H9 (cell line): ENCODE measurements at regions not wholly inside any gene's neighbourhood (a gene's known extent, or its start where the extent isn't known, plus 50 kb on each side); places are given as distances from the start of the nearest gene placed in this dataset.

Experiments used
- DNase-seq: peaks from one replicate; pipeline ENCODE4 v3.0.0-alpha.2; 2017
- H2AFZ ChIP-seq: one replicate; pipeline ENCODE4 v1.6.1; 2013; ENCODE audit warnings: mild to moderate bottlenecking, low read length, control low read depth, moderate library complexity
- H2AK5ac ChIP-seq: 2 replicates; pipeline ENCODE4 v1.6.1; 2013; ENCODE audit warnings: low read length, control low read depth, mixed read lengths; ENCODE audit not compliant: insufficient read length
- H2BK120ac ChIP-seq: one replicate; pipeline ENCODE4 v1.6.1; 2013; ENCODE audit warnings: low read depth, mild to moderate bottlenecking, low read length, control low read depth, inconsistent platforms; ENCODE audit not compliant: poor library complexity, severe bottlenecking
- H2BK12ac ChIP-seq: 2 replicates; pipeline ENCODE4 v1.6.1; 2013; ENCODE audit warnings: low read length, control low read depth, mixed read lengths, low read depth; ENCODE audit not compliant: insufficient read length
- H2BK15ac ChIP-seq: 2 replicates; pipeline ENCODE4 v1.6.1; 2013; ENCODE audit warnings: low read depth, low read length, control low read depth
- H2BK20ac ChIP-seq: one replicate; pipeline ENCODE4 v1.6.1; 2013; ENCODE audit warnings: low read depth, mild to moderate bottlenecking, low read length, control low read depth, inconsistent platforms; ENCODE audit not compliant: poor library complexity, severe bottlenecking
- H2BK5ac ChIP-seq: 2 replicates; pipeline ENCODE4 v1.6.1; 2013; ENCODE audit warnings: low read length, control low read depth, mixed read lengths; ENCODE audit not compliant: insufficient read length
- H3K14ac ChIP-seq: 2 replicates; pipeline ENCODE4 v1.6.1; 2013; ENCODE audit warnings: low read length, control low read depth; ENCODE audit not compliant: insufficient read depth
- H3K18ac ChIP-seq: 2 replicates; pipeline ENCODE4 v1.6.1; 2013; ENCODE audit warnings: low read depth, mild to moderate bottlenecking, mixed read lengths, low read length, control low read depth; ENCODE audit not compliant: insufficient read length
- H3K23ac ChIP-seq: 2 replicates; pipeline ENCODE4 v1.6.1; 2013; ENCODE audit warnings: low read length, control low read depth, mixed read lengths, low read depth; ENCODE audit not compliant: insufficient read length
- H3K23me2 ChIP-seq: 2 replicates; pipeline ENCODE4 v1.6.1; 2013; ENCODE audit warnings: low read depth, mild to moderate bottlenecking, mixed read lengths, low read length, control low read depth; ENCODE audit not compliant: insufficient read length, poor library complexity, severe bottlenecking
- H3K27ac ChIP-seq: 2 replicates; pipeline ENCODE4 v1.5.1; 2013; ENCODE audit warnings: low read length, control low read depth, mixed read lengths, low read depth; ENCODE audit not compliant: insufficient read length
- H3K27me3 ChIP-seq: 2 replicates; pipeline ENCODE4 v1.6.1; 2013; ENCODE audit warnings: low read length, control low read depth, inconsistent platforms; ENCODE audit not compliant: insufficient read depth
- H3K4ac ChIP-seq: 2 replicates; pipeline ENCODE4 v1.6.1; 2013; ENCODE audit warnings: low read depth, mild to moderate bottlenecking, control low read depth, inconsistent platforms, low read length, moderate library complexity
- H3K4me1 ChIP-seq: 2 replicates; pipeline ENCODE4 v1.6.1; 2013; ENCODE audit warnings: low read length, control low read depth, inconsistent platforms; ENCODE audit not compliant: insufficient read depth
- H3K4me2 ChIP-seq: 2 replicates; pipeline ENCODE4 v1.6.1; 2013; ENCODE audit warnings: low read length, control low read depth, mixed read lengths; ENCODE audit not compliant: insufficient read length, insufficient read depth
- H3K56ac ChIP-seq: 2 replicates; pipeline ENCODE4 v1.6.1; 2013; ENCODE audit warnings: low read depth, mild to moderate bottlenecking, mixed read lengths, low read length, control low read depth; ENCODE audit not compliant: insufficient read length
- H3K79me1 ChIP-seq: 2 replicates; pipeline ENCODE4 v1.6.1; 2013; ENCODE audit warnings: low read depth, mild to moderate bottlenecking, moderate library complexity, low read length, control low read depth, inconsistent platforms; ENCODE audit not compliant: insufficient read depth, poor library complexity, severe bottlenecking
- H3K79me2 ChIP-seq: 2 replicates; pipeline ENCODE4 v1.6.1; 2013; ENCODE audit warnings: low read length, control low read depth, inconsistent platforms; ENCODE audit not compliant: insufficient read depth
- H3K9ac ChIP-seq: 2 replicates; pipeline ENCODE4 v1.6.1; 2013; ENCODE audit warnings: low read length, control low read depth, mixed read lengths; ENCODE audit not compliant: insufficient read length; ENCODE audit errors: extremely low read depth
- H3K9me3 ChIP-seq: one replicate; pipeline ENCODE4 v1.6.1; 2013; ENCODE audit warnings: low read depth, low read length, inconsistent platforms; ENCODE audit not compliant: control insufficient read depth
- H3T11ph ChIP-seq: one replicate; pipeline ENCODE4 v1.6.1; 2013; ENCODE audit warnings: mild to moderate bottlenecking, low read length, control low read depth, inconsistent platforms
- H4K20me1 ChIP-seq: one replicate; pipeline ENCODE4 v1.6.1; 2013; ENCODE audit not compliant: control insufficient read depth, insufficient read length, insufficient read depth
- H4K5ac ChIP-seq: 2 replicates; pipeline ENCODE4 v1.6.1; 2013; ENCODE audit warnings: low read depth, mild to moderate bottlenecking, mixed read lengths, low read length, control low read depth; ENCODE audit not compliant: insufficient read length
- H4K8ac ChIP-seq: replicated peaks from 2 replicates; pipeline ENCODE4 v1.6.1; 2013; ENCODE audit warnings: low read length, control low read depth, mixed read lengths, low read depth; ENCODE audit not compliant: insufficient read length
- H4K91ac ChIP-seq: 2 replicates; pipeline ENCODE4 v1.6.1; 2013; ENCODE audit warnings: low read depth, mild to moderate bottlenecking, moderate library complexity, mixed read lengths, low read length, control low read depth; ENCODE audit not compliant: insufficient read length
- H3K27ac Mint-ChIP-seq, 3 experiments: 2 replicates in 2 of 3; 3 replicates in 1 of 3; pipeline ENCODE4 v1.8.0; 2020 to 2021; ENCODE audit warnings: mixed read lengths in 3 of 3, mild to moderate bottlenecking in 1 of 3, moderate library complexity in 1 of 3
- H3K27me3 Mint-ChIP-seq: 2 replicates; pipeline ENCODE4 v1.8.0; 2021; ENCODE audit warnings: low read depth, mild to moderate bottlenecking, moderate library complexity, mixed read lengths
- H3K36me3 Mint-ChIP-seq, 3 experiments: 2 replicates in 2 of 3; 3 replicates in 1 of 3; pipeline ENCODE4 v1.8.0; 2020 to 2021; ENCODE audit warnings: low read depth in 3 of 3, mixed read lengths in 3 of 3; ENCODE audit not compliant: insufficient read depth in 1 of 3
- H3K4me1 Mint-ChIP-seq, 2 experiments: 2 replicates each; pipeline ENCODE4 v1.8.0; 2020; ENCODE audit warnings: mixed read lengths in 2 of 2
- H3K4me3 Mint-ChIP-seq, 2 experiments: 2 replicates in 1 of 2; 3 replicates in 1 of 2; pipeline ENCODE4 v1.8.0; 2020 to 2021; ENCODE audit warnings: mild to moderate bottlenecking in 2 of 2, mixed read lengths in 2 of 2, moderate library complexity in 1 of 2
- H3K9me3 Mint-ChIP-seq, 2 experiments: 2 replicates in 1 of 2; 3 replicates in 1 of 2; pipeline ENCODE4 v1.8.0; 2020; ENCODE audit warnings: mild to moderate bottlenecking in 2 of 2, mixed read lengths in 2 of 2, moderate library complexity in 1 of 2
- CTCF ChIP-seq: fragments of 200-600 bp; sonication (generic); conservative IDR thresholded peaks from 3 replicates; pipeline ENCODE4 v1.8.0; 2021; ENCODE audit warnings: antibody characterized with exemption, mild to moderate bottlenecking
- WGBS: extraction: QIAGEN DNeasy Blood & Tissue Kit; methylation state at CpG from one replicate; pipeline ENCODE4 v1.1.7; 2013; ENCODE audit warnings: missing lambda C conversion rate, low lambda C conversion rate, mixed read lengths; ENCODE audit not compliant: insufficient read length; ENCODE audit errors: extremely low coverage; 5-methylcytosine and 5-hydroxymethylcytosine counted together

GRCh38 chrX:115362334-115363095 lies 73.0 kb downstream of the LUZP4 start:
- H2AK5ac ChIP-seq = no peak overlapping the region
- no peaks in the 10 kb centered on the region for H3K9me3 ChIP-seq
- H3K18ac ChIP-seq = no peak overlapping the region
- no peak overlapping the region for H3T11ph ChIP-seq
- TF ChIP-seq CTCF = peak; percentile 69
- no peak overlapping the region for H2BK15ac ChIP-seq
- H3K27ac Mint-ChIP-seq = no peak overlapping the region
- H3K27me3 ChIP-seq = no peaks in the 10 kb centered on the region; the same call in 1 of the 2 replicates
- peaks cover 3 to 4% of the 10 kb centered on the region in 2 experiments; a peak in 1 of 5 replicates for H3K9me3 Mint-ChIP-seq
- H2BK120ac ChIP-seq = no peak overlapping the region
- H3K9ac ChIP-seq = no peak overlapping the region
- no peaks in the 10 kb centered on the region for H4K20me1 ChIP-seq
- no peaks in the 10 kb centered on the region for H3K4me1 ChIP-seq
- peaks cover 0 to 5% (median 0%) of the 10 kb centered on the region in 3 experiments; a peak in 2 of 7 replicates for H3K36me3 Mint-ChIP-seq
- H3K79me2 ChIP-seq = no peaks in the 10 kb centered on the region
- H3K27ac ChIP-seq = no peak overlapping the region
- H3K14ac ChIP-seq = no peak overlapping the region
- no peak overlapping the region for H2BK20ac ChIP-seq
- no peak overlapping the region for H4K91ac ChIP-seq
- no peak overlapping the region for H2AFZ ChIP-seq
- peaks cover 24% of the 10 kb centered on the region for H3K27me3 Mint-ChIP-seq
- H3K23me2 ChIP-seq = no peaks in the 10 kb centered on the region
- H3K56ac ChIP-seq = no peak overlapping the region
- no peak overlapping the region for H2BK12ac ChIP-seq
- no CpG with 5 or more reads among the region's 18 CpGs for WGBS
- no peak overlapping the region for H3K4ac ChIP-seq
- no peak overlapping the region for H2BK5ac ChIP-seq
- no peaks in the 10 kb centered on the region for H3K79me1 ChIP-seq
- H4K8ac ChIP-seq = no peak overlapping the region
- H4K5ac ChIP-seq = no peak overlapping the region
- H3K4me1 Mint-ChIP-seq = peaks cover 5 to 11% of the 10 kb centered on the region in 2 experiments; a peak in 2 of 4 replicates
- DNase-seq = no peak
- no peak overlapping the region for H3K4me2 ChIP-seq
- no peak overlapping the region for H3K4me3 Mint-ChIP-seq
- H3K23ac ChIP-seq = no peak overlapping the region
